Activated CD8-positive, alpha-beta memory T cell treated with anti-CD3 and anti-CD28 coated beads, Interleukin-2, amount 10 ng/mL, durations not matched to agents 7 days and 5 days (primary cell): ENCODE measurements at regions not wholly inside any gene's neighbourhood (a gene's known extent, or its start where the extent isn't known, plus 50 kb on each side); places are given as distances from the start of the nearest gene placed in this dataset.

ENCODE experiments used
- ATAC-seq: fragments of 150-1000 bp; cut with Tn5 transposase; one replicate; pipeline ENCODE4 v1.10.0; 2021; ENCODE audit warnings: moderate library complexity
- CTCF ChIA-PET: fragments of 350-600 bp; sonication (Branson Sonifier 250); formaldehyde crosslinking; loops from one replicate; lab custom pipeline; 2021; ENCODE audit warnings: antibody characterized with exemption; lab: Charles Lee
- DNase-seq: peaks from one replicate; pipeline ENCODE4 v3.0.0-alpha.2; 2020
- H3K27ac Mint-ChIP-seq: one replicate; pipeline ENCODE4 v1.8.0; 2021; ENCODE audit warnings: mild to moderate bottlenecking, mixed read lengths
- H3K27me3 Mint-ChIP-seq: one replicate; pipeline ENCODE4 v1.8.0; 2021; ENCODE audit warnings: mixed read lengths
- H3K36me3 Mint-ChIP-seq: one replicate; pipeline ENCODE4 v1.8.0; 2021; ENCODE audit warnings: mild to moderate bottlenecking, mixed read lengths
- H3K4me1 Mint-ChIP-seq: one replicate; pipeline ENCODE4 v1.8.0; 2021; ENCODE audit warnings: mixed read lengths
- H3K4me3 Mint-ChIP-seq: one replicate; pipeline ENCODE4 v1.8.0; 2021; ENCODE audit warnings: mild to moderate bottlenecking, moderate library complexity, mixed read lengths
- H3K9me3 Mint-ChIP-seq: one replicate; pipeline ENCODE4 v1.8.0; 2022; ENCODE audit warnings: low read depth, mixed read lengths

DNA sequence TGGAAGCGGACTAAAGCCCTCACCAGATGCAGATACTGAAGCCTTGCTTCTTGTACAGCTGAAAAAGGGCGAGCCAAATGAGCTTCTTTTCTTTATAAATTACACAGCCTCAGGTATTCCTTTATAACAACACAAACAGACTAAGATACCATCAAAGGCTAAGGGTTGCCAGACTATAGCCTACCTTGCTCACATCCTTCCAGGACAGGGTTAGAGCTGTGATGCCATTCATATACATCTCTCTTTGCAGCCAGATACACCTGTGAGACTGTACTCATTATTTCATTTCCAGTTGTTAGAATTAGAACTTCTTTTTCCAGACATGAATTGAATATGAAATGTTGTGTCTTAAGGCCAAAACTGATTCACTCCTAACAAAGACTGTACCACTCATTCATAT lies 262.8 kb upstream of the NR2F2 start:
- Mint-ChIP-seq H3K4me3 (no peak overlapping the region), H3K9me3 (no peaks in the 10 kb centered on the region), H3K36me3 (no peaks in the 10 kb centered on the region), H3K4me1 (no peaks in the 10 kb centered on the region), H3K27ac (no peak overlapping the region), H3K27me3 (peaks cover 2% of the 10 kb centered on the region)
- ATAC-seq (no peak), DNase-seq (no peak)
- CTCF ChIA-PET, result interaction anchor here (1.1 kb wide), 1 partner anchor 213 kb away, joined by 3 read pairs; no protein-coding TSS in a partner anchor

DNA sequence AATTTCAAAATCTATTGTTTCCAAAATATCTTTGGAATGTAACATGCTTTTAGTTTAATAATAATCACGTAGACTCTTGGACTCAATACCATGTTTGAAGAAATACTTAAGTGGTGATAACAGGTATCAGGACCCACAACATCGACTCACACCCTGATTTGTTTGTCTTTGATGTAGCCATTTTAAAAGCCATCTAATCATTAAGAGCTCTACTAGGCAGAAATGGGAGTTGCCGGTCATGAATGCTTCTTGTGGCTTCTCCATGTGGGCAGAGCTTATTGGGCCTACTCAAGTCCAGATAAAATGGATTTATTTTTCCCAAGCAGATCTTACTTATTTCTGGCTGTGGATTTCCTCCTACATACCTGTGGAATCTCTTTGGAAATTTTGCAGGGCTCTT lies 261.6 kb upstream of the NR2F2 start:
- Mint-ChIP-seq H3K4me1 (no peaks in the 10 kb centered on the region), H3K36me3 (no peaks in the 10 kb centered on the region), H3K27ac (no peak overlapping the region), H3K9me3 (no peaks in the 10 kb centered on the region), H3K4me3 (no peak overlapping the region), H3K27me3 (no peaks in the 10 kb centered on the region)
- CTCF ChIA-PET, result interaction anchor here (1.1 kb wide), 1 partner anchor 214 kb away, joined by 3 read pairs; no protein-coding TSS in a partner anchor
- ATAC-seq (no peak), DNase-seq (no peak)

GRCh38 chr15:96070636-96071035 lies 259.9 kb upstream of the NR2F2 start:
- Mint-ChIP-seq H3K4me1 (no peaks in the 10 kb centered on the region), H3K4me3 (no peak overlapping the region), H3K36me3 (no peaks in the 10 kb centered on the region), H3K27me3 (no peaks in the 10 kb centered on the region), H3K9me3 (no peaks in the 10 kb centered on the region), H3K27ac (no peak overlapping the region)
- CTCF ChIA-PET, result no interaction called here
- DNase-seq, result no peak
- ATAC-seq, result no peak

- H3K4me3 Mint-ChIP-seq, result no peak overlapping the region
- H3K27me3 Mint-ChIP-seq, result no peaks in the 10 kb centered on the region
- DNase-seq (no peak), ATAC-seq (no peak)
- H3K4me1 Mint-ChIP-seq, result no peaks in the 10 kb centered on the region
- no peaks in the 10 kb centered on the region for H3K36me3 Mint-ChIP-seq
- H3K27ac Mint-ChIP-seq, result no peak overlapping the region
- no peaks in the 10 kb centered on the region for H3K9me3 Mint-ChIP-seq
- CTCF ChIA-PET, result no interaction called here
Observed at GRCh38 chr15:96072821-96073220, 257.7 kb upstream of the NR2F2 start.

DNA sequence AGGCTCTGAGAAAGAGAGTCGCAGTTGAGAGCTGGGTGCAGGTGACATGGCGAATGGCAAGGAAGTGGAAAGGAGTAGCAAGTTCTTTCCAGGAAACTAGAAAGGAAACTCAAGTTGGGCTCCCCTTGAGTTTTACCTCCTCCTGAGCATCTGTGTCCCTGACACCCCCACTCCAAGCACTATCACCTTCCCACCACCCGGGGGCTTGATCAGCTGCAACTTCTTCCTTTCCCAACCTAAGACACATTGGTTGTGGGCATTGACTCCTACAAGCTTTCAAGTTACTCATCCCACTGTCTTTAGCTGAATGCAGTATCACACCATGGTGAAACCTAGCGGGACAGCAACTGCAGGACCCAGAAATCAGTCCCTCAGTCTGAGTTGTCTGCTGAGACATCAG lies 256.6 kb upstream of the NR2F2 start:
- no peak overlapping the region for H3K4me3 Mint-ChIP-seq
- CTCF ChIA-PET, result no interaction called here
- no peak overlapping the region for H3K27ac Mint-ChIP-seq
- no peaks in the 10 kb centered on the region for H3K9me3 Mint-ChIP-seq
- no peaks in the 10 kb centered on the region for H3K4me1 Mint-ChIP-seq
- no peaks in the 10 kb centered on the region for H3K36me3 Mint-ChIP-seq
- ATAC-seq (no peak), DNase-seq (no peak)
- no peaks in the 10 kb centered on the region for H3K27me3 Mint-ChIP-seq

- Mint-ChIP-seq H3K36me3 (no peaks in the 10 kb centered on the region), H3K4me1 (no peaks in the 10 kb centered on the region), H3K9me3 (no peaks in the 10 kb centered on the region), H3K27ac (no peak overlapping the region), H3K27me3 (peaks cover 2% of the 10 kb centered on the region), H3K4me3 (no peak overlapping the region)
- CTCF ChIA-PET, result interaction anchor here (0.6 kb wide), 1 partner anchor 155 kb away, joined by 3 read pairs; no protein-coding TSS in a partner anchor
- no peak for DNase-seq
- no peak for ATAC-seq
Observed at GRCh38 chr15:96075895-96076294, 254.6 kb upstream of the NR2F2 start.

GRCh38 chr15:96076350-96076749 lies 254.2 kb upstream of the NR2F2 start:
- peaks cover 2% of the 10 kb centered on the region for H3K27me3 Mint-ChIP-seq
- no peak for ATAC-seq
- H3K4me3 Mint-ChIP-seq, result no peak overlapping the region
- H3K4me1 Mint-ChIP-seq, result no peaks in the 10 kb centered on the region
- H3K36me3 Mint-ChIP-seq, result no peaks in the 10 kb centered on the region
- no peak for DNase-seq
- no peaks in the 10 kb centered on the region for H3K9me3 Mint-ChIP-seq
- no peak overlapping the region for H3K27ac Mint-ChIP-seq
- CTCF ChIA-PET, result no interaction called here

GRCh38 chr15:96079041-96079440 lies 251.5 kb upstream of the NR2F2 start:
- H3K27ac Mint-ChIP-seq, result no peak overlapping the region
- H3K4me1 Mint-ChIP-seq, result no peaks in the 10 kb centered on the region
- no peaks in the 10 kb centered on the region for H3K36me3 Mint-ChIP-seq
- ATAC-seq (no peak), DNase-seq (no peak)
- no peaks in the 10 kb centered on the region for H3K9me3 Mint-ChIP-seq
- peaks cover 2% of the 10 kb centered on the region for H3K27me3 Mint-ChIP-seq
- no peak overlapping the region for H3K4me3 Mint-ChIP-seq
- CTCF ChIA-PET, result no interaction called here

- CTCF ChIA-PET, result no interaction called here
- H3K27ac Mint-ChIP-seq, result no peak overlapping the region
- no peak for DNase-seq
- H3K9me3 Mint-ChIP-seq, result no peaks in the 10 kb centered on the region
- no peaks in the 10 kb centered on the region for H3K4me1 Mint-ChIP-seq
- no peak overlapping the region for H3K4me3 Mint-ChIP-seq
- no peak for ATAC-seq
- no peaks in the 10 kb centered on the region for H3K36me3 Mint-ChIP-seq
- H3K27me3 Mint-ChIP-seq, result peaks cover 2% of the 10 kb centered on the region
Observed at GRCh38 chr15:96079882-96080281, 250.6 kb upstream of the NR2F2 start.

GRCh38 chr15:96086164-96086563 lies 244.3 kb upstream of the NR2F2 start:
- Mint-ChIP-seq H3K27me3 (peaks cover 5% of the 10 kb centered on the region), H3K27ac (no peak overlapping the region), H3K4me1 (no peaks in the 10 kb centered on the region), H3K9me3 (no peaks in the 10 kb centered on the region), H3K36me3 (no peaks in the 10 kb centered on the region), H3K4me3 (no peak overlapping the region)
- ATAC-seq (no peak), DNase-seq (no peak)
- CTCF ChIA-PET, result no interaction called here

- Mint-ChIP-seq H3K36me3 (no peaks in the 10 kb centered on the region), H3K27me3 (peaks cover 5% of the 10 kb centered on the region), H3K4me3 (no peak overlapping the region), H3K9me3 (no peaks in the 10 kb centered on the region), H3K27ac (no peak overlapping the region), H3K4me1 (no peaks in the 10 kb centered on the region)
- ATAC-seq (no peak), DNase-seq (no peak)
- CTCF ChIA-PET, result no interaction called here
Observed at GRCh38 chr15:96087180-96087884, 243.2 kb upstream of the NR2F2 start.

- Mint-ChIP-seq H3K27ac (no peak overlapping the region), H3K4me1 (no peaks in the 10 kb centered on the region), H3K36me3 (no peaks in the 10 kb centered on the region), H3K27me3 (peaks cover 7% of the 10 kb centered on the region), H3K9me3 (no peaks in the 10 kb centered on the region), H3K4me3 (no peak overlapping the region)
- ATAC-seq (no peak), DNase-seq (no peak)
- CTCF ChIA-PET, result no interaction called here
Observed at GRCh38 chr15:96088650-96089049, 241.8 kb upstream of the NR2F2 start.

DNA sequence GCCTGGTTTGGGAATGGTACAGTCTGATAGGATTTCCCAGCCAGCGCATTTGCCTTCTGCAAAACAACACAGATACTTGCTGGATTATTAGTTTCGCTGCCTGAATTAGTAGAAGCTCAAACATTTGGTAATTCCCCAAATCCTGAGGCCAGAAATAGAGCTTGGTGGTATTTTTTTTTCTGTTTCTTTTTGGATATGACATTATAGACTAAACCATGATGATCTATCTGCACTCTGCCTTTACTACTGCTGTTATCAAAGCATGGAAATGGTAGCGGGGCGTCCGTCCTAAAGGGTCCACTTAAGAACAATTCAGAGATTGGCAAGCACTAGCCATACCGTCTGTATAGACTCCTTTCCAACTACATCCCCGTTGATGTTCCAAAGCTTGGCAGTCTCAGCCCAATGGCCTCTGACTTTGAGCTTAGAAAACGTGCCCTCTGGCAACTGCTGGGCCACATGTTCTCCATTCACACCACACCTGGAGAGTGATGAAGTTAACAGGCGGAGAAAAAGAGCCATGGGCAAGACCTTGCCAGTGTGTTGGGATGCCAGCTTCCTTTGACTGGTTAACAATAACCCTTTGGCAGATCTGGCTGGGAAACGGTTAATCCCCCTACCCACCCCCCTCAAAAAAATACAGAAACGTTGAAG lies 241.0 kb upstream of the NR2F2 start:
- Mint-ChIP-seq H3K9me3 (no peaks in the 10 kb centered on the region), H3K36me3 (no peaks in the 10 kb centered on the region), H3K27ac (no peak overlapping the region), H3K4me1 (no peaks in the 10 kb centered on the region), H3K4me3 (no peak overlapping the region), H3K27me3 (peaks cover 7% of the 10 kb centered on the region)
- CTCF ChIA-PET, result no interaction called here
- ATAC-seq (no peak), DNase-seq (no peak)

GRCh38 chr15:96092186-96092585 lies 238.3 kb upstream of the NR2F2 start:
- CTCF ChIA-PET, result no interaction called here
- no peaks in the 10 kb centered on the region for H3K4me1 Mint-ChIP-seq
- no peak for DNase-seq
- H3K27me3 Mint-ChIP-seq, result peaks cover 7% of the 10 kb centered on the region
- ATAC-seq, result no peak
- no peaks in the 10 kb centered on the region for H3K9me3 Mint-ChIP-seq
- no peak overlapping the region for H3K27ac Mint-ChIP-seq
- H3K4me3 Mint-ChIP-seq, result no peak overlapping the region
- no peaks in the 10 kb centered on the region for H3K36me3 Mint-ChIP-seq
